RPMI7951 (cell line): ENCODE measurements at regions not wholly inside any gene's neighbourhood (a gene's known extent, or its start where the extent isn't known, plus 50 kb on each side); places are given as distances from the start of the nearest gene placed in this dataset.
"Not testable (repeated sequence)": the region's sequence is repeated elsewhere in the genome, so short reads cannot be mapped to it uniquely, and the experiment has no call there.

Experiments
- DNase-seq: peaks from one replicate; pipeline ENCODE4 v3.0.0-alpha.2; 2012; ENCODE audit warnings: low read depth

GRCh38 chr16:6728381-6728780, 604.3 kb upstream of the RBFOX1 start:
- no peak for DNase-seq

- DNase-seq = no peak
Measured at GRCh38 chr16:6726621-6727020, 606.0 kb upstream of the RBFOX1 start.

GRCh38 chr16:6725634-6726331, 606.9 kb upstream of the RBFOX1 start:
- DNase-seq = no peak

GRCh38 chr16:6725206-6725605, 607.4 kb upstream of the RBFOX1 start:
- not testable (repeated sequence) for DNase-seq

- no peak for DNase-seq
Measured at GRCh38 chr16:6722786-6723185, 609.9 kb upstream of the RBFOX1 start.

GRCh38 chr16:6714510-6714909, 618.1 kb upstream of the RBFOX1 start:
- no peak for DNase-seq

- DNase-seq = no peak
Measured at GRCh38 chr16:6709736-6710135, 622.9 kb upstream of the RBFOX1 start.

- no peak for DNase-seq
Measured at GRCh38 chr16:6708576-6709215, 623.9 kb upstream of the RBFOX1 start.

GRCh38 chr16:6704306-6704930, 628.2 kb upstream of the RBFOX1 start:
- no peak for DNase-seq

- no peak for DNase-seq
Measured at GRCh38 chr16:6701096-6701495, 631.5 kb upstream of the RBFOX1 start.

- no peak for DNase-seq
Measured at GRCh38 chr16:6698548-6698947, 634.1 kb upstream of the RBFOX1 start.

GRCh38 chr16:6695666-6696065, 637.0 kb upstream of the RBFOX1 start:
- DNase-seq = no peak

- DNase-seq = no peak
Measured at GRCh38 chr16:6694636-6695035, 638.0 kb upstream of the RBFOX1 start.

GRCh38 chr16:6693418-6693817, 639.2 kb upstream of the RBFOX1 start:
- not testable (repeated sequence) for DNase-seq

- no peak for DNase-seq
Measured at GRCh38 chr16:6692874-6693273, 639.8 kb upstream of the RBFOX1 start.

GRCh38 chr16:6690741-6691140, 641.9 kb upstream of the RBFOX1 start:
- DNase-seq = no peak

- no peak for DNase-seq
Measured at GRCh38 chr16:6689643-6690042, 643.0 kb upstream of the RBFOX1 start.

- DNase-seq = no peak
Measured at GRCh38 chr16:6687593-6687992, 645.1 kb upstream of the RBFOX1 start.

- DNase-seq = peak; percentile 15
Measured at GRCh38 chr16:6684076-6684673, 648.5 kb upstream of the RBFOX1 start.

GRCh38 chr16:6682142-6682811, 650.4 kb upstream of the RBFOX1 start:
- DNase-seq = peak; percentile 1

GRCh38 chr16:6678586-6678985, 654.1 kb upstream of the RBFOX1 start:
- no peak for DNase-seq

- DNase-seq = no peak
Measured at GRCh38 chr16:6674071-6674470, 658.6 kb upstream of the RBFOX1 start.
